ENCODE measurements at regions not wholly inside any gene's neighbourhood (a gene's known extent, or its start where the extent isn't known, plus 50 kb on each side); places are given as distances from the start of the nearest gene placed in this dataset.

GRCh38 chr1:88035578-88035977 is 648.5 kb upstream of the PKN2 start:
- no peak for DNase-seq

DNA sequence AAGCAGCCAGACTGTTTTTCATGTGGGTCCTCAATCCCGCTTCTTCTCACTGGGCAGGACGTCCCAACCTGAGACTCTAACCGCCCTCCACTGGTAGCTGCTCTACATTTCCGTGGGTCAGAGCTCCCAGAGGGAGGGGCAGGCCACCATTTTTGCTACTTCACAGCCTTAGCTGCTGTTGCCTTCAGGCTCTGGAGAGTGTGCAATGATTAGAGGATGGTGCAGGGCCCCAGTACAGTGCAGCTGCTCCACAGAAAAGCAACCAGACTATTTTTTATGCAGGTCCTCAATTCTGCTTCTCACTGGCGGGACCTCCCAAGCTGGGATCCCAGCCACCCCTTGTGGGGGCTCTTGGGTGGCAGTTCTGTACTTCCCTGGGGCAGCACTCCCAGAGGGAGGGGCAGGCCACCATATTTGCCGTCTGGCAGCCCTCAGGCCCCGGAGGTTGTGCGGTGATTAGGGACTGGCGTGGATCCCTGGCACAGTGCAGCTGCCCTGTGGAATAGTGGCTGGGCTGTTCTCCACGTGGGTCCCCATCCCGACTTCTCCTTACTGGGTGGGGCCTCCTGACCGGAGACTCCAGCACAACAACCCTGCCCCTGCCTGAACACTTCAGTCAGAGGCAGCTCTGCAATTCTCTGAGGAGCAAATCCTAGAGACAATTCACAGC is 647.6 kb upstream of the PKN2 start:
- DNase-seq, result no peak

DNA sequence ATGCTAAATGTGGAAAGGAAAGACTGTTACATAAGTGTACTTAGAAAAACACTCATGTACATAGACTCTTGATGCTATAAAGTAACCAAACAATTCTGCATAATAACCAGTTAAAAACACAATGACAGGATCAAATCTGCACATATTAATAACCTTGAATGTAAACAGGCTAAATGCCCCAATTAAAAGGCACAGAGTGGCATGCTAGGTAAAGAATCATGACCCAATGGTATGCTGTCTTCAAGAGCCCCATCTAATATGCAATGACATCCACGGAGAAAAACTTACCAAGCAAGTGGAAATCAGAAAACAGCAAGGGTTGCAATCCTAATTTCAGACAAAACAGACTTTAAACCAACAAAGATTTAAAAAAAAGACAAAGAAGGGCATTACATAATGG is 644.8 kb upstream of the PKN2 start:
- DNase-seq, result no peak

DNA sequence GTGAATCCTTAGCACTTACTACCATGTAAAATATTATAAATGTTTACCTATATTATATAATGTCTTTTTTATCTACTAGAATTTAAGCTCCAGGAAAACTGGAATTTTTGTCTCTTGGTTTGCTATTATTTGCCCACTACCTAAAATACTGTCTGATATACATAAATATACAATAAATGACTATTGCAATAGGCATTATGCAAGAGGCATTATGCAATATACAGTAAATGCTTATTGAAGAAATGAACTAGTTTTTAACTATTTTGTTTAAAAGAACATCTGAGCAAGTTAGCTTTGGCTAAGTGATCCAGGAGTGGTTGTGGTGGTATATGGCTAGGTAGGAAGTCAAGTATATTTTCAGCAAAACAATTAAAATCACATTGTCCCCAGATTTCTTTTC is 640.2 kb upstream of the PKN2 start:
- DNase-seq, result no peak

DNA sequence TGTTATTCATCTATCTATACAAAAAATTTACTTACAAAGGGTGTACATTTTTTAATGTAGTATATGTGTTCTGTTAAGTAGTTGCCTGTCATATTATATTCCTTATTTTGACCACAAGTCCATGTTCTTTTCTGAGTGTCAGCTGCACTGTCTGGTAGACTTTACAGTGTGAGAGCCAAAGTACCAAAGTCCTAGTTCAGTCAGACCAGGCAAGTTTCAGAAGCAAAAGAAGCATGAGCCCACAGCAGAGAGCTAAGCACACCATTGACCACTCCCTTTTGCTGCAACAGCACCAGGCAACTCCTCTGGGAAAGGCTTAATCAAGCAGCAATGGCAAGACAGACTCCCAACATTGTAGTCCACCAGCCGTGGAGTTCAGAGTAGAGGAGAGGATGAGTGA is 631.9 kb upstream of the PKN2 start:
- no peak for DNase-seq

DNA sequence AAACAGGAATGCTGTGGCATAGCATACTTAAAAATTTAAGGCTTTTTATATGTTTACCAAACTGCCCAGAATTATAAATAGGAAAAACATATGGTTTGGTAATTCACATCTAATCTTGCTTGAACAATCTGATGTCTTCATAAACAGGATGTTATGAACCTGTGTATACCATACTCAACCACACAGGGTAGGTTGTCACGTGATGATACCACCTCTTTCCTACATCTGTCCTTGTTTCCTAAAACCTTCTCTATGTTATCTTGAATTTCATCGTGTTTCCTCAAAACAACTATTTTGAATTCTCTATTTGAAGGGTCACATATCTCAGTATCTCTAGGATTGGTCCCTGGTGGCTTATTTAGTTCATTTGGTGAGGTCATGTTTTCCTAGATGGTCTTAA is 631.0 kb upstream of the PKN2 start:
- no peak for DNase-seq

DNA sequence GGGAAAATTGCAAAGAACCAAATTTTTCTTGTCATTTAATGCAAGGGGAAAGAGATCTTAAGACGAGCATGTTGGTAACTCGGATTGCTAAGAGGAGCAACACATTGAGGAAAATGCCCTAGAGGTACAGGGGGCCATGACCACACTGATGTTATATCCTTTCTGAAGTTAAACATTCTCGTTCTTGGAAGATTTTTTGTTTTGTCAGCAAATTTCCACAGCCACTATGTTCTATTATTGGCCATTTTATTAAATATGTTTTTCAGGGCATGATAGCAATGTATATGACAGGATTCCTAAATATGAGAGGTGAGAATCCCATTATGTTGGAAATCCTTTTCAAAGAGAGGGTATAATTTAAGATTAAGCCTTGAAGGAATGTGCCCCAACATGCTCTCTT is 627.2 kb upstream of the PKN2 start:
- no peak for DNase-seq

DNA sequence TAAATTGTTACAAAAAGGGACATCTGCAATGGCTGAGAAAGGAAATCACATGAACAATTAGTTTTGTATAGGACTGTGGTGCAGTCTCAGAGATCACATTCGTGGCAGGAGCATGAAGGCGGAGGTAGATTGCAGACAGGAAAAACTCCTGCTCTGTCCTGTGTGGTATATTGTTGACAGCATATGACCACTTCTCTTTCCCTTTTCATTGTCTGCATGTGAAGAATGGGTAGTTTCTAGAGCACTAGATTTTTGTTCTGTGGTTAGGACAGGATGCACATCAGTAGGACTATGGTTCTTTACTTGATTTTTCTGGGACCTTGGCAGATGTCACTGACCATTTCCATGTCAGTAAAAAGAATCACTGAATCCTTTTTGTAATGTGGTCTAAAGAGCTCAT is 625.9 kb upstream of the PKN2 start:
- peak; percentile 7 to 27 for DNase-seq

GRCh38 chr1:88060112-88060673 is 623.9 kb upstream of the PKN2 start:
- DNase-seq, result no peak

DNA sequence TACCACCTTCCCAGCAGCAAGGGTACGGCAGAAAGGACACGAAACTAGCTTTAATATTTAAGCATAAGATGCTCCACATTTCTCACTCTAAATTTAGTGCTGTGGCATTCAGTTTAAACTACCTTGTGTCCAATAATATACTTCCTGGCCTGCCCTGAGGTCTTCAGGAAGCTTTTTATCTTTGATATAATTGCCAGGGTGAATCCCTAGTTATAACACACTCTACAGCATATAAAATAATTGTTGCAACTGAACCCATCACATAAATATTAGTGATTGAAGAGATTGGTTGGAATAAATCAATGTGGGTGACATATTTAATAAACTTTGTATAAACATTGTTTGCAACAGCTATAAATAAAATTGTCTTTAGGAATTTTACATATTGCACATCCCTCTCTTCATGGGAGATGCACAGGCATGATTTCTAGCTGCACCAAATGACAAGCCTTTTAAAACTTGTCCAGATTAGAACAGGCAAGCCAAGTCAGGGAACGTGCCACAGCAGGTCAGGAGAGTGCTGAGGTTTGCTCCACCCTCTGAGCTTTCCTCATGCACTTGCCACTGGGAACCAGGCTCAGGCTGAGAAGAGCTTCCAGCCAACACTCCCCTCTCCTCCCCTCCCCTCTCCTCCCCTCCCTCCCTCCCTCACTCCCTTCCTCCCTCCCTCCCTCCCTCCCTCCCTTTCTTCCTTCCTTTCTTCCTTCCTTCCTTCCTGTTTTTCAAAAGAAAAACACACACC is 623.2 kb upstream of the PKN2 start:
- no peak for DNase-seq

DNA sequence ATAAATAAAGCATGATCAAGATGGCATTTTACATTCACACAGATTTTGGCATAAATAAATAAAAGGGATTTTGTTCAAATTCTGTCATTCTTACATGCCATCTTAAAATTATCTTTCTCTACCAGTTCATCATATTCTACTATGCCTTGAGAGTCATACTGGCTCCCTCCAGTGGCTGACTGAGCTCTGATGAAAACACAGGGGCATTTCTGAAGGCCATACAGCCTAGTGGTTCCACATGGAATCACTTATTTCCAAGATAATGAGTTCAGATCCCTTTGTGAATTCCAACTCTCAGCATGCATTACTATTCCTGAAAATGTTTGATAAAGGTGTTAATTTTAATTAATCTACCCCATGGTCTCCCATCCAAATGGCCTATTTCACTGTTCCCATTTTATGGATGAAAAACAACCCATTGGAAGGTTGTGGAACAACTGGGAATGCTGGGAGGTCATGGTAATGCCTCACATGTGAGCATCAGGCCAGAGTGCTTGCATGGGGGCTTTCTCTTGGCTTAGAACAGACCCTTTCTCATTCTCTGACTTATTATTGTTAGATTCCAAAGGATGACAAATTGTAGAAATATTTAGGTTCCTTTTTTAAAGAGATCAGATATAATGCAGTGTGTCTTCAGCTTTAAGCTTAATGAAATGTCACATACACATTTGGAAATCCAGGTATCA is 622.4 kb upstream of the PKN2 start:
- peak; percentile 80 for DNase-seq

DNA sequence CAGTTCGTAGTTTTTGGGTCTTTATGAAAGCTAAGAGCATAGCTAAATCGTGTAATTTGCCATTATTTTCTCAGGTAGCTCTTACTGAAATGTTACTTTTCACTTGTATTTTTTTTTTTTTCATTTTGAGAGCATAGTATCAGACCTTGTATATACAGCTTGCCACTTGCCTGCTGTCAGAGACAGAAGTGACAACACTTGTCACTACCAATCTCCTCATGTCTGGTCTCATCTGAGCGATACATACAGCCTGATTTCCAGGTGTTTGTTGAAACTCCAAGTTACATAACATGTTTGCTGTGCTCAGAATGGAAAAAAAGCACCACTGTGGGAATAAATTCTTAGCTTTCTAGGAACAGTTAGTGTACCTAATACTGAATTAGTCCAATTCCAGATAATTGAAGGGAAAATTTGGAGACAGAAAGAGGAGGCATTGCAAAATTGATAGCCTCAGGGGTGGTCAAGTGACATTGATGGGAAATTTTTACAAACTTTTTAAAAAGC is 621.4 kb upstream of the PKN2 start:
- no peak for DNase-seq

- no peak for DNase-seq
These were observed 620.5 kb upstream of the PKN2 start for GRCh38 chr1:88063605-88064004.

GRCh38 chr1:88068407-88068960 is 615.6 kb upstream of the PKN2 start:
- no peak for DNase-seq

GRCh38 chr1:88070956-88071355 is 613.1 kb upstream of the PKN2 start:
- DNase-seq, result no peak

DNA sequence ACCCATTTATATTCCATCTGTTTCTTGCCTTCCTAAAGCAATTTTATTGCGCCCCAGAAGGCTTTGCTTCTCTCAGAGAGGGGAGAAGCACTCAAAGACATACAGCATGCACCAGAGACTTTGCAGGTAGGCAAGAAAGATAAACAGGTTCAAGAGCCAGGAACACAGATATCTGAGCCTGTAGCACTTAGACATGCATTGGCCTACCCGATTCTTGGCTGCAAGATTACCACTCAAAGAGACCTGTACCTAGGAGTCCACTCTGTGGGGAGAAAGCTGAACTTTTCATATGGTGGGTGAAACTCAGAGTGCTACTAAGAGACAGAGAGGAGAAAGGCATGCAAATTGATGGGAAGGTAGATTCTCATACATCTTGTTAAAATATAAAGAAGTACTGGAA is 609.4 kb upstream of the PKN2 start:
- DNase-seq, result no peak

GRCh38 chr1:88075813-88076212 is 608.3 kb upstream of the PKN2 start:
- no peak for DNase-seq

DNA sequence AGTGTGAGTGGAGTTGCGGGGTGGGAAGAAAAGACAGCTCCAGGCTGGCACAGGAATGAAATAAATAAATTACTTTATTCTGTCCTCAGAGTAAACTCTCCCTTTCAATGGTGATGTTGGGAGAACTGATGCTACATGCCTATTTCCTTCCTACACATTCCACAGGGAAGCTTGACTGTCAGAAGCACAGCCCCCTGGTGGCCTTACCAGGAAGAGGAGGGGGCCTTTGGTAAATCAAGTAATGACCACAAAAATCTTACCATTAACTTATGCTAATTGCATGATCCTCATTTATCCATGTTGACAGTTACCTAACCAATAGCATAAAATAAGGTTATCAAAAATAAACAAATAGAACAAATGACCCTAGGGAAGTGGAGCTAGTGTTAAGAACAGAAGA is 605.0 kb upstream of the PKN2 start:
- no peak for DNase-seq

- no peak for DNase-seq
These were observed 603.2 kb upstream of the PKN2 start for GRCh38 chr1:88080875-88081274.

GRCh38 chr1:88088481-88088880 is 595.6 kb upstream of the PKN2 start:
- DNase-seq, result no peak

DNA sequence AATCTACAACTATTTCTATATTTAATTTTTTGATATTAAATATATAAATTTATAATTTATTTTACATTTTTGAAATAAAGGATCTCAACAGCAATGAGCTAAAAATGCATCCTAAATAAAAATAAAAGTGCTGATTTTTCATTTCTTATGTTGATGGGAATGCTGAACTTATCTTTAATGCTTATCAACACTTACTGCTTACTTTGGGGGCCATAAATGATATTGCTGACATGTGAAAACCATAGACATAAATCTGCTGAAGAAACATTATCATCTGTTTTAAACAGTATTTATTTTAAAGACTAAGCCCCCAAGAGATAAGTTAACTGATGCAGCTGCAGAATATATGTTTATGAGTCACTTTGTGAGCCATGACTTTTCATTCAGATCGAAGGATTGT is 594.1 kb upstream of the PKN2 start:
- DNase-seq, result no peak

DNA sequence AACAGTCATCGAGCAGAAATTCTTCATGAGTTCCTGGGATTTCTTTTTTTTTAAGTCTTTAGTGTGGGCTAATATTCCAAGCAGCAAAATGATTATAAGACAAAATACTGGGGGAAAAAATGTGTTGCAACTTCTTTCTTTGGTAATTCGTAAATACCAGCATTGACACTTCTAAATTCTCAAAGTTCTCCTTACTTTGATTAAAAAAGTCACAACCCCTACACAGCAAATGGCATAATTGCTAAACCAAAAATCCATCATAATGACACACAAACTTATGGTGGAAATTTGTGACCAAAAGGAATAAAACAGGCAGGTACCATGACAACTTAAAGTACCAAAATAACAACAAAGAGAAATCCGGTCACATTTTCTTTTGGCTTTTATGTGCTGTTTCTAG is 585.2 kb upstream of the PKN2 start:
- no peak for DNase-seq

DNA sequence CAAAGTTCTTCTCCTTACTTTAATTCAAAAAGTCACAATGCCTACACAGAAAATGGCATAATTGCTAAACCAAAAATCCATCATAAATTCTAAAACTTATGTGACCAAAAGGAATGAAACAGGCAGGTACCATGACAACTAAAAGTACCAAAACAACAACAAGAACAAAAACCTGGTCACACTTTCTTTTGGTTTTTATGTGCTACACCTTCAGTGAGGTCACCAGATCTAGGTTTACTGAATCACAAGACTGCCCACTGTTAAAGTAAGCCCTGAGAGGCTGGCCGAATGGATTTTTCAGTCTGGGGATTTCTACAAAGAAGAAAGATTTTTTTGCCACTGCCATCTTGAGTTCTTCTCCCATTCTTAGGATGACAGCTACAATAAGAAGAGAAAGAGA is 583.0 kb upstream of the PKN2 start:
- DNase-seq, result no peak

GRCh38 chr1:88104236-88104635 is 579.8 kb upstream of the PKN2 start:
- no peak for DNase-seq
